ENCODE measurements at regions not wholly inside any gene's neighbourhood (a gene's known extent, or its start where the extent isn't known, plus 50 kb on each side); places are given as distances from the start of the nearest gene placed in this dataset.

DNA sequence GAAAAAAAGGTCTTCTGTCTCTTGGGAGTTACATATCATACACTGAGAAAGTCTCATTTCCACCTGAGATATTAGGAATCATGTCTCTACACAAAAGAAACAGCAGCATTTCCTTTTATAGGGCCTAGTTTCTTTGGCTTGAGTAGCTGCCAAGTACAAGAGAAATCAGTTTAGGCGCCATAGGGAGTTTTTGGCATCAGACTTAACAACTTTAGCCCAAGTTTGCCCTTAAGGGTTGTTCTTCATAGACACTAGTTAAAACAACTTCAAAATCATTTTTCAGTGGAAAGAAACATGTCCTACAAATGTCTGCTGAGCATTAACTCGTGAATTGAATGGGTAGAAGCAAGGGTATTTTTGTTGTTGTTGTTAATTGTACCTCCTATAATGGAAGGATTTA, 587.0 kb upstream of the DSEL start:
- DNase-seq (ENCODE audit: low read depth), result peak; percentile 14
- TF ChIP-seq, protein P1, sequence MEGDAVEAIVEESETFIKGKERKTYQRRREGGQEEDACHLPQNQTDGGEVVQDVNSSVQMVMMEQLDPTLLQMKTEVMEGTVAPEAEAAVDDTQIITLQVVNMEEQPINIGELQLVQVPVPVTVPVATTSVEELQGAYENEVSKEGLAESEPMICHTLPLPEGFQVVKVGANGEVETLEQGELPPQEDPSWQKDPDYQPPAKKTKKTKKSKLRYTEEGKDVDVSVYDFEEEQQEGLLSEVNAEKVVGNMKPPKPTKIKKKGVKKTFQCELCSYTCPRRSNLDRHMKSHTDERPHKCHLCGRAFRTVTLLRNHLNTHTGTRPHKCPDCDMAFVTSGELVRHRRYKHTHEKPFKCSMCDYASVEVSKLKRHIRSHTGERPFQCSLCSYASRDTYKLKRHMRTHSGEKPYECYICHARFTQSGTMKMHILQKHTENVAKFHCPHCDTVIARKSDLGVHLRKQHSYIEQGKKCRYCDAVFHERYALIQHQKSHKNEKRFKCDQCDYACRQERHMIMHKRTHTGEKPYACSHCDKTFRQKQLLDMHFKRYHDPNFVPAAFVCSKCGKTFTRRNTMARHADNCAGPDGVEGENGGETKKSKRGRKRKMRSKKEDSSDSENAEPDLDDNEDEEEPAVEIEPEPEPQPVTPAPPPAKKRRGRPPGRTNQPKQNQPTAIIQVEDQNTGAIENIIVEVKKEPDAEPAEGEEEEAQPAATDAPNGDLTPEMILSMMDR (IDR thresholded peaks at IDR 0.05; ENCODE audit: control insufficient read depth, extremely low read depth, insufficient read depth), result no peak
- H3K4me3 ChIP-seq (ENCODE audit: low read depth, low read length), result no peak overlapping the region

DNA sequence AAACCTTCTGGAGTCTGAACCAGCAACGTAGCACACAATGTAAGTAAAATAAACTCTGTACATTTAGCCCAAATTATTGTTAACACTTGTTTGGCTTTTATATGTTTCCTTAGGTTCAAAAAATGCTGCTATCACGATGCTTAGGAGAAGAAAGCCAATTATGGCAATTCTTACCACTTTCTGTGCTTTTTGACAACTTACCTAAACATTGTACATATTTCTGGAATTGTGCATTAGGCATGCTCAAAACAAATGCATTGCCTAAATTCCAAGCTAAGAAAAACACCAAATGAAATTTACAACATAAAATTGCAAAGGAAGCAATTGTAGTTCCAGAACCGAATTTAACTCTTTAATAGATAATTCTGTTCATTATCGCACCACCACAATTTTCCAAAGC, 585.6 kb upstream of the DSEL start:
- DNase-seq (ENCODE audit: low read depth), result no peak
- no peak overlapping the region for H3K4me3 ChIP-seq (ENCODE audit: low read depth, low read length)
- TF ChIP-seq, protein P1 (IDR thresholded peaks at IDR 0.05; ENCODE audit: control insufficient read depth, extremely low read depth, insufficient read depth), result no peak

DNA sequence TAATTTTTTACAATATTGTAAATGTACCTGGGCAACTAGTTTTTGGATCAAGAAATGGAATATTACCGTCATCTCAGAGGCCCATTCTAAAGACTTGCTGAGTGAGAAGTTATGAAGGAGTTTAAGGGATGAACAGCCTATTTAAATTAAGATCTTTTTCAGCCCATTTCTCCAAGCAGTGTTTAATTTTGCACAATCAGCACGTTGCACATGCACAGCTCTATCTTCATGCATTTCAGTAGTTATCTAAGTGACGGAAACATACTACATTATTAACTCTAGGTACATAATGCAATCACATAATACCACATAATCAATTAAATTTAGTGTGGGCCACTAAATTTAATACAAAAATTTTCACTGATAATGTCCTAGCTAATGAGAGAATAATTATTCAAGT, 582.1 kb upstream of the DSEL start:
- TF ChIP-seq, protein P1 (IDR thresholded peaks at IDR 0.05; ENCODE audit: control insufficient read depth, extremely low read depth, insufficient read depth), result no peak
- no peak overlapping the region for H3K4me3 ChIP-seq (ENCODE audit: low read depth, low read length)
- DNase-seq (ENCODE audit: low read depth), result no peak

DNA sequence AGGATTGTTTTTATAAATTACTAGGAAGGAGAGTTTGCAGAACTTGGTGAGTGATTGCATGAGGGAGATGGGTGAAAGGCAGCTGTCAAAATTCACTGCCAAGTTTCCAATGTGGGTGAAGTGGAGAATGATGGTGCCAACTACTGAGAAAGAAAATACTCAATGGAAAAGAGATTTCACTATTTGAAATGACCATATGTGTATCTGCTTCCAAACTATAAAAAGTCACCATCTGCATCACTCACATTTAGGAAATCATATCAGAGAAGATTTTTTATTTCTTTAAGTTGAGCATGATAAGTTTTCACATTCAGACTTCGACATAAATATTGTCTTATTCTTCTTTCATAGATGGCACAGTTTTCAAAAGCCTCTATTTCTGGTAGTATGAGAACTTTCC, 570.0 kb upstream of the DSEL start:
- no peak for DNase-seq (ENCODE audit: low read depth)
- TF ChIP-seq, protein P1 (IDR thresholded peaks at IDR 0.05; ENCODE audit: control insufficient read depth, extremely low read depth, insufficient read depth), result no peak
- H3K4me3 ChIP-seq (ENCODE audit: low read depth, low read length), result no peak overlapping the region

DNA sequence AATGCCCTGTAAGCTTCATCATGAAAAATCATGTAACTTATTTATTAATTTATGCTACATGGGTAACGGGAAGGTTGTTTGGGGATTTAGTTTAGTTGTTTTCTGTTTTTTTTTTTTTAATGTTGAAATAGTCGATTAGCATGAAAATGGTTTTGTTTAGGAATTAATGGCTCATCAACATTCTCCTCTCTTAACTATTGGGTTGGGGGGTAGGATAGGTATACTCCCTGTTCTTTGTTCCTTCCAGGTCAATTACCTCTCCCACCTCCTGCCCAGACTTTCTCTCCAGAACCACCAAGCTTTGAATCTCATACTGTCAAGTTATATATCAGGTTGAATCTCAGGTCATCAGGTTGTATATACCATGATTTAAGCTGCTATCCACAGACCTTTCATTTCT, 568.7 kb upstream of the DSEL start:
- H3K4me3 ChIP-seq (ENCODE audit: low read depth, low read length), result no peak overlapping the region
- no peak for DNase-seq (ENCODE audit: low read depth)
- TF ChIP-seq, protein P1 (IDR thresholded peaks at IDR 0.05; ENCODE audit: control insufficient read depth, extremely low read depth, insufficient read depth), result no peak

DNA sequence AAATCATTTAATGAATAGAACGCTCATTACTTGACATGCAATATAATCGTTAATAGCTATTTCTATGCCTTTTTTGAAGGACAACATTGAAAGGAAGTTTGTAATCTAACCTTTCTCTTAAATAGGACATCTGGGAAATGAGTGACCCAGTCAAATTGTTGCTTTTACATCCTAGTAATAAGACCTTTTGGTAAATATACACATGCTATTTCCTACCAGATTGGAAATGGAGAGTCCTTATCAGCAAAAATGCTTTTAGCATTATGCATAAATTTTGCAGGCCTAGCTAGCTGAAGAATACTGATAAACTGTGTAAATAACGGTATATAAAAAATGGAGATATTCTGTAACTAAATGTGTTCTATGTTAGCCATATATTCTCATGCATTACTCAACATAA, 567.3 kb upstream of the DSEL start:
- DNase-seq (ENCODE audit: low read depth), result no peak
- H3K4me3 ChIP-seq (ENCODE audit: low read depth, low read length), result no peak overlapping the region
- TF ChIP-seq, protein P1 (IDR thresholded peaks at IDR 0.05; ENCODE audit: control insufficient read depth, extremely low read depth, insufficient read depth), result no peak

DNA sequence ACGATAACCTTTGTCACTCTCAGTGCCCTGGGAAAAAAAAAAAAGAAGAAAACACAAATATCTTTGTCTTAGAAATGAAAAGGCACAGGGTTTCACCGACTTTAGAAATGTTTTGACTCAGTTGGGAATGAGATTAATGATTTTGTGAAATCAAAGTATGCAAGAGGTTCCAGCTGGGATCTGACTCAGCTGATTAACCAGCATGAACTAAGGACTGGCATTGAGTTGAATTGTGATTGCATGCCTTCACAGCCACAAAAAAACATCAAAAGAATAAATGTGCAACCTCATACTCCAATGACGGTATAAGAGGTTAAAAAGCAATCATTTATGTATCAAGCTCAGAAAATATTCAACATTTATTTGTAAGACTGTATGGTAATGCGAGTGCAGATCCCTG, 566.6 kb upstream of the DSEL start:
- no peak for DNase-seq (ENCODE audit: low read depth)
- H3K4me3 ChIP-seq (ENCODE audit: low read depth, low read length), result no peak overlapping the region
- TF ChIP-seq, protein P1 (IDR thresholded peaks at IDR 0.05; ENCODE audit: control insufficient read depth, extremely low read depth, insufficient read depth), result no peak
